ENCODE measurements at regions not wholly inside any gene's neighbourhood (a gene's known extent, or its start where the extent isn't known, plus 50 kb on each side); places are given as distances from the start of the nearest gene placed in this dataset.

- Histone ChIP-seq H3K27me3 (no peaks in the 10 kb centered on the region), H3K27ac (peak overlapping the region; percentile 95 to 99 (median 96)), H3K4me3 (no peak overlapping the region), H3K4me1 (peaks cover 38% of the 10 kb centered on the region), H3K36me3 (replicated peaks in 1 of 2; ENCODE audit: insufficient read depth in 1 of 2, low read depth in 2 of 2) (no peaks in the 10 kb centered on the region), H3K9me3 (no peaks in the 10 kb centered on the region)
- no peak for TF ChIP-seq POLR2A (IDR thresholded peaks at IDR 0.05)
- no peak for TF ChIP-seq CTCF (IDR thresholded peaks at IDR 0.05)
- ATAC-seq: no peak
- intact Hi-C loops (cut with DNase I): no loop called here
- DNase-seq: no peak
- WGBS, 2 donors: 41 to 62% methylated on average over 6 to 10 of the region's 10 CpGs
These were observed 53.5 kb upstream of the CDKN2AIPNL start for GRCh38 chr5:134464988-134465815.

GRCh38 chr5:134463991-134464760 is 52.5 kb upstream of the CDKN2AIPNL start:
- intact Hi-C loops (cut with DNase I): no loop called here
- no peak for DNase-seq

GRCh38 chr5:134463176-134463720 is 51.6 kb upstream of the CDKN2AIPNL start:
- Histone ChIP-seq H3K27me3 (no peaks in the 10 kb centered on the region), H3K4me1 (peaks cover 42% of the 10 kb centered on the region), H3K4me3 (no peak overlapping the region), H3K36me3 (replicated peaks in 1 of 2; ENCODE audit: insufficient read depth in 1 of 2, low read depth in 2 of 2) (no peaks in the 10 kb centered on the region), H3K9me3 (no peaks in the 10 kb centered on the region), H3K27ac (no peak overlapping the region)
- WGBS, 2 donors: 87 to 95% methylated on average over 6 to 7 of the region's 7 CpGs
- no peak for TF ChIP-seq CTCF (IDR thresholded peaks at IDR 0.05)
- no peak for TF ChIP-seq POLR2A (IDR thresholded peaks at IDR 0.05)
- ATAC-seq (no peak), DNase-seq (no peak)
- intact Hi-C loops (cut with DNase I): no loop called here

More at GRCh38 chr5:134463991-134464760, 52.5 kb upstream of the CDKN2AIPNL start:
- no peaks in the 10 kb centered on the region for H3K36me3 ChIP-seq (replicated peaks in 1 of 2; ENCODE audit: insufficient read depth in 1 of 2, low read depth in 2 of 2)
- WGBS, 2 donors: 80 to 93% methylated on average over 10 of the region's 10 CpGs
- no peaks in the 10 kb centered on the region for H3K9me3 ChIP-seq
- H3K4me3 ChIP-seq: no peak overlapping the region
- no peak for ATAC-seq
- no peaks in the 10 kb centered on the region for H3K27me3 ChIP-seq
- peaks cover 38% of the 10 kb centered on the region for H3K4me1 ChIP-seq
- H3K27ac ChIP-seq: no peak overlapping the region
- TF ChIP-seq CTCF (IDR thresholded peaks at IDR 0.05): no peak
- TF ChIP-seq POLR2A (IDR thresholded peaks at IDR 0.05): no peak

DNA sequence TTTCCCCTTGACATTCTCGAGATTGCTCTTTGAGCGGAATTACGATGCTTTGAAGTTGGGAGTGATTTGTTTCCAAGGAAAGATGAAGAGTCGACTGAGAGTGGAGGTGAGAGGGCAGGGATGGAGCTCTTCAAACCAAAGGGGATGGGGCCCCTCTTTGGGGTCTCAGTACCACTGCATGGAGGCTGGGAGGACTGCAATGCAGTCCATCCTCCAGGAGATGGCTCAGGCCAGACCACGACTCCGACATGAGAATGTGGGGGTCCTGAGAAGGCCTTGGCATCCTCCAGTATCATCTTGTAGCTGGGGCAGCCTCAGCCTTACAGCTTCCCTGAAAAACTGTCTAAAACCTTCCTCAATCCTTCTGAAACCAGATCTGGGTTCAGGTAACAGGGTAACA is 51.1 kb upstream of the CDKN2AIPNL start:
- ATAC-seq: no peak
- TF ChIP-seq CTCF (IDR thresholded peaks at IDR 0.05): no peak
- no peak for TF ChIP-seq POLR2A (IDR thresholded peaks at IDR 0.05)
- WGBS, 2 donors: 83 to 85% methylated on average over 6 of the region's 6 CpGs
- Histone ChIP-seq H3K36me3 (replicated peaks in 1 of 2; ENCODE audit: insufficient read depth in 1 of 2, low read depth in 2 of 2) (no peaks in the 10 kb centered on the region), H3K4me3 (no peak overlapping the region), H3K9me3 (no peaks in the 10 kb centered on the region), H3K27ac (no peak overlapping the region), H3K27me3 (no peaks in the 10 kb centered on the region), H3K4me1 (peaks cover 43% of the 10 kb centered on the region)
- no peak for DNase-seq
- intact Hi-C loops (cut with DNase I): no loop called here
